Retina (tissue), 1 donor: ENCODE measurements at regions not wholly inside any gene's neighbourhood (a gene's known extent, or its start where the extent isn't known, plus 50 kb on each side); places are given as distances from the start of the nearest gene placed in this dataset.
"Not testable (repeated sequence)": the region's sequence is repeated elsewhere in the genome, so short reads cannot be mapped to it uniquely, and the experiment has no call there.

Experiments
- DNase-seq: peaks from one replicate; pipeline ENCODE4 v3.0.0-alpha.2; 2016

DNA sequence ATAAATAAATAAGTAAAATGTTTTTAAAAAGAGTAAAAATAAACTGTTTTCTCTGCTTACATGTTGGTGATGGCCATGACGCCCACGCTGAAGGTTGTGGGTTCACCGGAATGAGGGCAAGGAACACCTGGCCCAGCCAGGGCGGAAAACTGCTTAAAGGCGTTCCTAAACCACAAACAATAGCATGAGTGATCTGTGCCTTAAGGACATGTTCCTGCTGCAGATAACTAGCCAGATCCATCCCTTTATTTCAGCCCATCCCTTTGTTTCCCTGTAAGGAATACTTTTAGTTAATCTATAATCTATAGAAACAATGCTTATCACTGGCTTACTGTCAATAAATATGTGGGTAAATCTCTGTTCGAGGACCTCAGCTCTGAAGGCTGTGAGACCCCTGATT lies 63.3 kb upstream of the CEP78 start:
- not testable (repeated sequence) for DNase-seq

DNA sequence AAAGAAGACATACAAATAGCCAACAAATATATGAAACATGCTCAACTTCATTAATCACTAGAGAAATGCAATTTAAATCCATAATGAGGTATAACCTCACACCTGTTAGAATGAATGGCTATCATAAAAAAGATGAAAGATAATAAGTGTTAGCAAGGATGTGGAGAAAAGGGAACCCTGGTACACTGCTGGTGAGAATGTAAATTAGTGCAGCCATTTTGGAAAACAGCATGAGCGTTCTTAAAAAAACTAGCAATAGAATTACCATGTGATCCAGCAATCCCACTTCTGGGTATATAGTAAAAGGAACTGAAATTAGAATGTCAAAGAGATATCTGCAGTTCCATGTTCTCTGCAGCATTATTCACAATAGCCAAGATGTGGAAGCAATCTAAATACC lies 64.2 kb upstream of the CEP78 start:
- no peak for DNase-seq

DNA sequence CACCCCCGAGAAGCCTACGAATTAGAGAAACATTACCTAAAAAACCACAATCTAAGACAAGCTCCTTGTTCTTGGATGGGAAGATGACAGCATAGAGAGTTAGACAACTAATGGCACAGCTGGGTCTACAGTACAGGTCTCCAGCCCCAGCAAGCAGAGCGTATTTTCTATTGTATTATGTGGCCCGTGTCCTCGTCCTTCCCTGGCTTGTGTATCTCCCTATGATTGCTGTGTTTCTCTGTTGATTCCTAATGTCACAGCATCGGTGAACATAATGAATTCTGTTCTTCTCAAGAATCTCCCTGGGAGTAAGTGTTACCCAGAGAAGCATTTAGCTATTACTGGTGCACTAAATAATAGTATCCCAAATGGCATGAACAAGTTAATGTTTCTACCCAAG lies 66.8 kb upstream of the CEP78 start:
- no peak for DNase-seq

DNA sequence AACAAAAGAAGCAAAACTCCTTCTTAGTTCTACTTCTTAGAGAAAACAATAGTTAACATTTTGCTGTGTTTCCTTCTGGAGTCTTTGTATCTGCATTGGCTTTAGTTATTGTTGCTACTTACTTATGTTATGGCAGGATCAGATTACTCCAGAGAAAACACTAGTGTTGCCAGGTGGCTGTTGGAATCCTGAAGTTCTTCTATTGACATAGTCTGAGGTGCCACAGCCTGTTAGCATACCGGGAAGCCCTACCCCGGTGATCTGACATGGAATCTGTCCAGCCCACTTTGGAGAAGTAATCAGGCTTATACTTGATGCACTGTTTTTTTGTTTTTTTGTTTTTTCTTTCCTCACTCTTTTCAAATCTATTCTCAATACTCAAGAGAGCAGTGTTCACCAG lies 68.5 kb upstream of the CEP78 start:
- DNase-seq, result no peak

GRCh38 chr9:78163834-78164233 lies 72.0 kb upstream of the CEP78 start:
- DNase-seq, result no peak

DNA sequence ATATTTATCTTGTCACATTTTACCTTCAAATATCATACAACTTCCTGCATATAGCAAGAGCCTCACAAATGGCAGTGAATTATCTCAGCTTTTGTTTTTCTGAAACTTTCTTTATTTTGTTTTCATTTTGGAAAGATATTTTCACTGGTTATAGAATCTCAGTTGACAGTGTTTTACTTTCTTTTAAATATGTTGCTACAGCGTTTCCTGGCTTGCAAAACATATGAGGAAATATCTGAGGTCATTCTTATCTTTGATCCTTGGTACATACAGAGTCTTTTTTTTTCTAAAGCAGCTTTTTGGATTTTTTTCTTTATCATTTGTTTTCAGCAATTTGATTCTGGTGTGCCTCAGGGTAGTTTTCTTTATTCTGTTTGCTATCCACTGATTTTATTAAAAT lies 77.6 kb upstream of the CEP78 start:
- no peak for DNase-seq

GRCh38 chr9:78150983-78151356 lies 84.9 kb upstream of the CEP78 start:
- DNase-seq, result no peak

GRCh38 chr9:78150312-78150982 lies 85.4 kb upstream of the CEP78 start:
- no peak for DNase-seq

DNA sequence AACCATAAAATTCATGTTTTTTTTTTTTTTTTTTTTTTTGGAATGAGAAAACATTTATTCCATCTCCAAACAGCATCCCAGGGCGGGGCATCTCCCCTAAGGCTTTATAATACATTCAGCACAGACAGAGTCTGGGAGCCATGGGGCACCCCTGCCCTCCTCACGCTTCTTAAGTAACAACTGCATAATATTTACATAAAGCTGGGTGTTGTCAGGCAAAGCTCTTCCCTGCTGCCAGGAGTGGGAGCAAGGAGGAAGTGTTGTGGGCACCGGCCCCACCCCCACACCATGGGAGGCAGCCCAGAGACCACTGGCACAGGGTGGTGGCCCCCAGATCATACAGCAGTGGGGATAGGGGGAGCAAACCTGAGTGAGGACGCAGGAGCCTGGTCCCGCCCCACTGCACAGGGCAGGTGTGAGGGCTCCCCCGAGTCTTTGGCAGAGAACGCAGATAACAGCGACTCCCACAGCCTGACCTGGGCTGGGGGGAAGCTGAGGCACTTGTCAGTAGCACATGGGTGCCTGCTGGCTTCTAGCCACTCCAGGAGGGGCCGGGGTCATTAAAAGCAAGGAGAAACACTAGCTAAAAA lies 86.1 kb upstream of the CEP78 start:
- no peak for DNase-seq

DNA sequence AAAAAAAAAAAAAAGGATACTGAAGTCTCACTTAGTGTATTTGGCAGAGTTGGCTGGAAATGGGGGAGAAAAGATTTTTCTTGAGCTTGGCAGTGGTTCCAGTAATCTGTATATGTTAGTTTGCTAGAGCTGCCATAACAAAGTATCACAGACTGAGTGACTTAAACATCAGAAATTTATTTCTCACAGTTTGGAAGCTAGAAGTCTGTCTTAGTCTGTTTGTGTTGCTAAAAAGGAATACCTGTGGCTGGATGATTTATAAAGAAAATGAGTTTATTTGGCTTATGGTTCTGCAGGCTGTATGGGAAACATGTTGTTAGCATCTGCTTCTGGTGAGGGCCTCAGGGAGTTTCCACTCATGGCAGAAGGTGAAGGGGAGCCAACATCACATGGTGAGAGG lies 89.6 kb upstream of the CEP78 start:
- DNase-seq, result no peak

DNA sequence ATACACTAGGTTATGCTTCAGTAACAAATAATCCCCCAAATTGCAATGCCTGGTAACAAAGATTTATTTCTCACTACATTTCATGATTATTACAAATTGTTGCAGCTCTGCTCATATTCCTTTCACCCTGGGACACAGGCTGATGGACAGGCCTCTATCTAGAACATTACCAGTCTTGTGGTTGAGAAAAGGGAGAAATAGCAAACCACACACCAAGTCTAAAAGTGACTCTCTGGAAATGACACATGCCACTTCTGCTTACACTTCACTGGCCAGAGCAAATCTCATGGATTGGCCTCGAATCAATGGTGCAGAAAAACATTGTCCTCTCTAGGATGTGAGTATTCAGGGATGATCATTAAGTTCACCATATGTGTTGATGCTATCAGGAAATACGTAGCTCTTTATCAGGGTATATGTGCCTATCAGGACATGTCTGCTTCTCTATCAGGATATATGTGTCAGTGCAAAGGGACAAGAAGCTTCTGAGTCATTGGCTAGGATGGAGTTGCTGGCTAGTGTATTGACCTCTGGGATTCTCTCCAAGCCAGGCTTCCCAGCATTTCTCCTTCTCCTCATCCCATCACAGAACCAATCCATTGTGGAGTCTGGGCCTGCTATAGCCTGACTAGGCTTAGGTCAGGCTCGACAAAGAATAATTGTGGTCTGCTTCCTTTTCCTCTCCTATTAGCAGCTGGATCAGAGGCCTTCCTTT lies 91.1 kb upstream of the CEP78 start:
- peak; percentile 14 for DNase-seq

DNA sequence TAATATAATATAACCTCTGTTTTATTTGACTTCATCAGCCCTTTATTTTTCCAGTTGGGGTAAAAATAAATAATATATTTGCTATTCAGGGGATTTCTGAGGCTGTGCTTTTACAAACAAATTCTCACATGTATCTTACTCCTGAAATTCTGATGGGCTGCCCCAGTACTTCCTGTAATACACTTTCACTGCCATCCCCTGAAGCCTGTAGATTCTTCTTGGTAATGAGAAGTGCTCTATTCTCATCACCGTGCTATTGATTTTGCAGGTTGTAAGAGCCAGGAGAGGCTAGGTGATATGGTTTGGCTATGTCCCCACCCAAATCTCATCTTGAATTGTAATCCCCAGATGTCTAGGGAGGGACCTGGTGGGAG lies 91.9 kb upstream of the CEP78 start:
- DNase-seq, result no peak

- no peak for DNase-seq
Measured at GRCh38 chr9:78143281-78144007, 92.4 kb upstream of the CEP78 start.

GRCh38 chr9:78142264-78142663 lies 93.6 kb upstream of the CEP78 start:
- DNase-seq, result not testable (repeated sequence)

DNA sequence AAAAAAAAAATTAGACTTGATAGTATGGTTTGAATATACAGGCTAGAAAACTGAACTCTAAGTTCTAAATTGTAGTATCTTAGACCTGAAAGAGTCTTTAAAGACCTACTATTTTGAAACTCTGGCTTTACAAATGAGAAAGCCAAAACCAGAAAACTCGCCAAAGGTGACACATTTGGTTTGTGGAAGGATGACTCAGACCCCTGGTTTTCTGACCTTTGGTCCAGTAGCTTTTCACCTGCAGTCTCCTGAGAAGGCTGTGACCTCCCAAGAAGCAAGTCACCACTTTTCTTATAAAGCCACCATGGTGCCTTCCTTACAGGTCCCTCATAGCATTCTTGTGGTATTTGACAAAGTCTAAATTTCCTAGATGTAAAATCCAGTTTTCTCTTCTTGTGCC lies 102.1 kb upstream of the CEP78 start:
- DNase-seq, result no peak

GRCh38 chr9:78132701-78133058 lies 101.1 kb upstream of the GNAQ start:
- no peak for DNase-seq

DNA sequence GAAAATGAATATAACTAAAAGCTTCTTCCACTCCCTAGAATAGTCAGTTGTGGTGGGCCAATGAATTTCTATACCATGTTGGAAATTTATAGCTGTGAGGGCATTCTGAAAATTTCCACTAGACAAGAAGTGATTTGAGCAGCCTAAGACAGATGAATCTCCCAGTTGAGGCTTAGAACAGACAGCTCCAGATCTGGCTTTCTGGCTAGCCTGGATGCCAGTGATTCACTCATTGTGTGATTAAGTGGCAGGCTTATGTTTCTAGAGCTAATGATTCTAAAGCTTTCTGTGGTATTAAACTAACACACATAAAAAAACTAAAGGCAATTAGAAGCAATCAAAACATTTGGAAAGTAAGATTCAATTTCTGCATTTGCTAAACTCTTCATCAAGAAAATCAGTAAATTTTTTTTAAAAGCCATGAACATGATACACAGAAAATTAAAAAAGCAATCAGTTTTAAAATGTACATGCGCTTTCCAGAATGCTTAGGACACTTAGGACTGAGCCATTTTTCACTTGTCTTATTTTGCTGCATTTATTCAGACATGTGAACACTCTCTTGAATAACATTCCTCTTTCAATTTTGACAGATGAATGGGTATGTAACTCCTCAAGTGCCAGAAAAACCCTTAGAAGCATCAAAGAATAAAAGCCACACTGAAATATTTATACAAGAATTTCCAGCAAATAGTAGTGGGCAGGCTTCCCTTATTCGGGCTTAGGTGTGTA lies 100.5 kb upstream of the GNAQ start:
- DNase-seq, result no peak

GRCh38 chr9:78130853-78131252 lies 99.2 kb upstream of the GNAQ start:
- no peak for DNase-seq

DNA sequence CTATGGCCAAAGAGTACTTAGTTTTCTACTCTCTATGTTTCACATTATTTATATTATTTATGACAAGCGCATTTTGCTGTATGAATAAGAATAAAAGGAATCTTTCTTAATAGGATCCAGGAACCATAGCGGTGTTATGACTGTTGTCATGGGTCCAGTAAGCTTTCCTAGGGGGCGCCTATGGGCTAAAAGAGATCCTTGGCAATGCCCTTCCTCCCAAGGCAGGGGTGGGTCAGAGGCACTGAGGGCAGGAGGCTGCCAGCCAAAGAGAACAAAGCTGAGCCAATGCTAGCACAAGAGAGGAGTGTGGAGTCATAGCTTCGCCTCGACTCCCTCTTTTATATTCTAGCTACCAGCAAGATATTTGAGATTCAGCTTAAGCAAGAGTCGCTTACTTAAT lies 98.4 kb upstream of the GNAQ start:
- no peak for DNase-seq

- DNase-seq, result no peak
Measured at GRCh38 chr9:78127279-78128225, 95.9 kb upstream of the GNAQ start.

- DNase-seq, result no peak
Measured at GRCh38 chr9:78123808-78124207, 92.2 kb upstream of the GNAQ start.

DNA sequence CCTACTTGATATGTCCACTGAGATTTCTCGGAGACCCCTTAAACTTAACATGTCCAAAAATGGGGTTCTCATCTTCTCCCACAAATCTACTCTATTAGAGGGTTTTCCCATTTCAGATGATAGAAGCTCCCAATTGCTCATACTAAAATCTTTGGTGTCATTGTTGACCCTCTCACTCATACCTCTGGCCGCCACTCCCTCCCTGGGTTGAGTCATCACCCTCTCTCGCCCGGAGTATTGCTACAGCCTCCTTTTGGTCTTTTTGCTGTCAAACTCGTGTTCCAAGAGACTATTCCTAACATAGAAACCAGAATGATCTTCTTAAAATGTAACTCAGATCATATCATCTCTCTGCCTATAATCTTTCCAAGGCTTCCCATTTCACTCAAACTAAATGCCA lies 91.0 kb upstream of the GNAQ start:
- DNase-seq, result no peak
